ENCODE measurements at regions not wholly inside any gene's neighbourhood (a gene's known extent, or its start where the extent isn't known, plus 50 kb on each side); places are given as distances from the start of the nearest gene placed in this dataset.

GRCh38 chr17:13750816-13751793 is 149.4 kb upstream of the HS3ST3A1 start:
- H3K27ac ChIP-seq (ENCODE audit: low read depth, low read length) = no peak overlapping the region
- H3K9me3 ChIP-seq (ENCODE audit: control insufficient read depth, insufficient read depth, low read length) = no peaks in the 10 kb centered on the region
- 54% methylated on average over 11 of the region's 12 CpGs for WGBS (ENCODE audit: insufficient coverage)
- no peaks in the 10 kb centered on the region for H3K27me3 ChIP-seq (ENCODE audit: control insufficient read depth, insufficient read depth, low read length)
- H3K4me3 ChIP-seq (ENCODE audit: low read depth, low read length) = no peak overlapping the region
- no peaks in the 10 kb centered on the region for H3K36me3 ChIP-seq (ENCODE audit: control insufficient read depth, insufficient read depth, low read length)
- DNase-seq (ENCODE audit: low read depth in 4 of 6, low spot score in 6 of 6) = peak in 1 of 6 donors; percentile 82
- no peaks in the 10 kb centered on the region for H3K4me1 ChIP-seq (ENCODE audit: control insufficient read depth, insufficient read depth, low read length)

GRCh38 chr17:13753154-13753553 is 151.4 kb upstream of the HS3ST3A1 start:
- Histone ChIP-seq H3K4me1 (ENCODE audit: control insufficient read depth, insufficient read depth, low read length) (no peaks in the 10 kb centered on the region), H3K4me3 (ENCODE audit: low read depth, low read length) (no peak overlapping the region), H3K36me3 (ENCODE audit: control insufficient read depth, insufficient read depth, low read length) (no peaks in the 10 kb centered on the region), H3K9me3 (ENCODE audit: control insufficient read depth, insufficient read depth, low read length) (no peaks in the 10 kb centered on the region), H3K27me3 (ENCODE audit: control insufficient read depth, insufficient read depth, low read length) (no peaks in the 10 kb centered on the region), H3K27ac (ENCODE audit: low read depth, low read length) (no peak overlapping the region)
- DNase-seq (ENCODE audit: low read depth in 4 of 6, low spot score in 6 of 6) = peak in 1 of 6 donors; percentile 29
- WGBS (ENCODE audit: insufficient coverage) = 79% methylated on average over 2 of the region's 3 CpGs

GRCh38 chr17:13753771-13754170 is 152.0 kb upstream of the HS3ST3A1 start:
- Histone ChIP-seq H3K27me3 (ENCODE audit: control insufficient read depth, insufficient read depth, low read length) (no peaks in the 10 kb centered on the region), H3K27ac (ENCODE audit: low read depth, low read length) (no peak overlapping the region), H3K4me3 (ENCODE audit: low read depth, low read length) (no peak overlapping the region), H3K9me3 (ENCODE audit: control insufficient read depth, insufficient read depth, low read length) (no peaks in the 10 kb centered on the region), H3K36me3 (ENCODE audit: control insufficient read depth, insufficient read depth, low read length) (no peaks in the 10 kb centered on the region), H3K4me1 (ENCODE audit: control insufficient read depth, insufficient read depth, low read length) (no peaks in the 10 kb centered on the region)
- no peak for DNase-seq (ENCODE audit: low read depth in 4 of 6, low spot score in 6 of 6)
- no CpG with 5 or more reads among the region's 1 CpG for whole genome bisulfite sequencing (ENCODE audit: insufficient coverage)

GRCh38 chr17:13755851-13756250 is 154.1 kb upstream of the HS3ST3A1 start:
- Histone ChIP-seq H3K36me3 (ENCODE audit: control insufficient read depth, insufficient read depth, low read length) (no peaks in the 10 kb centered on the region), H3K9me3 (ENCODE audit: control insufficient read depth, insufficient read depth, low read length) (no peaks in the 10 kb centered on the region), H3K4me1 (ENCODE audit: control insufficient read depth, insufficient read depth, low read length) (no peaks in the 10 kb centered on the region), H3K27me3 (ENCODE audit: control insufficient read depth, insufficient read depth, low read length) (no peaks in the 10 kb centered on the region), H3K4me3 (ENCODE audit: low read depth, low read length) (no peak overlapping the region), H3K27ac (ENCODE audit: low read depth, low read length) (no peak overlapping the region)
- no peak for DNase-seq (ENCODE audit: low read depth in 4 of 6, low spot score in 6 of 6)
- WGBS (ENCODE audit: insufficient coverage) = 100% methylated on average over 4 of the region's 8 CpGs

GRCh38 chr17:13756763-13757162 is 155.0 kb upstream of the HS3ST3A1 start:
- H3K27ac ChIP-seq (ENCODE audit: low read depth, low read length) = no peak overlapping the region
- H3K4me1 ChIP-seq (ENCODE audit: control insufficient read depth, insufficient read depth, low read length) = no peaks in the 10 kb centered on the region
- no peaks in the 10 kb centered on the region for H3K27me3 ChIP-seq (ENCODE audit: control insufficient read depth, insufficient read depth, low read length)
- no peak overlapping the region for H3K4me3 ChIP-seq (ENCODE audit: low read depth, low read length)
- H3K9me3 ChIP-seq (ENCODE audit: control insufficient read depth, insufficient read depth, low read length) = no peaks in the 10 kb centered on the region
- H3K36me3 ChIP-seq (ENCODE audit: control insufficient read depth, insufficient read depth, low read length) = no peaks in the 10 kb centered on the region
- peak in 1 of 6 donors; percentile 18 for DNase-seq (ENCODE audit: low read depth in 4 of 6, low spot score in 6 of 6)
- WGBS (ENCODE audit: insufficient coverage) = 67% methylated on average over 1 of the region's 2 CpGs

- H3K27me3 ChIP-seq (ENCODE audit: control insufficient read depth, insufficient read depth, low read length) = no peaks in the 10 kb centered on the region
- H3K36me3 ChIP-seq (ENCODE audit: control insufficient read depth, insufficient read depth, low read length) = no peaks in the 10 kb centered on the region
- DNase-seq (ENCODE audit: low read depth in 4 of 6, low spot score in 6 of 6) = no peak
- H3K4me1 ChIP-seq (ENCODE audit: control insufficient read depth, insufficient read depth, low read length) = no peaks in the 10 kb centered on the region
- no CpG with 5 or more reads among the region's 2 CpGs for WGBS (ENCODE audit: insufficient coverage)
- no peaks in the 10 kb centered on the region for H3K9me3 ChIP-seq (ENCODE audit: control insufficient read depth, insufficient read depth, low read length)
- no peak overlapping the region for H3K27ac ChIP-seq (ENCODE audit: low read depth, low read length)
- H3K4me3 ChIP-seq (ENCODE audit: low read depth, low read length) = no peak overlapping the region
Measured at GRCh38 chr17:13757871-13758270, 156.1 kb upstream of the HS3ST3A1 start.

- H3K36me3 ChIP-seq (ENCODE audit: control insufficient read depth, insufficient read depth, low read length) = no peaks in the 10 kb centered on the region
- H3K27ac ChIP-seq (ENCODE audit: low read depth, low read length) = no peak overlapping the region
- DNase-seq (ENCODE audit: low read depth in 4 of 6, low spot score in 6 of 6) = peak in 1 of 6 donors; percentile 19
- no peak overlapping the region for H3K4me3 ChIP-seq (ENCODE audit: low read depth, low read length)
- no peaks in the 10 kb centered on the region for H3K27me3 ChIP-seq (ENCODE audit: control insufficient read depth, insufficient read depth, low read length)
- WGBS (ENCODE audit: insufficient coverage) = no CpG with 5 or more reads among the region's 6 CpGs
- H3K4me1 ChIP-seq (ENCODE audit: control insufficient read depth, insufficient read depth, low read length) = no peaks in the 10 kb centered on the region
- H3K9me3 ChIP-seq (ENCODE audit: control insufficient read depth, insufficient read depth, low read length) = no peaks in the 10 kb centered on the region
Measured at GRCh38 chr17:13759518-13760335, 158.0 kb upstream of the HS3ST3A1 start.

- no peak overlapping the region for H3K27ac ChIP-seq (ENCODE audit: low read depth, low read length)
- DNase-seq (ENCODE audit: low read depth in 4 of 6, low spot score in 6 of 6) = peak in 1 of 6 donors; percentile 51
- H3K27me3 ChIP-seq (ENCODE audit: control insufficient read depth, insufficient read depth, low read length) = no peaks in the 10 kb centered on the region
- no peaks in the 10 kb centered on the region for H3K36me3 ChIP-seq (ENCODE audit: control insufficient read depth, insufficient read depth, low read length)
- no peak overlapping the region for H3K4me3 ChIP-seq (ENCODE audit: low read depth, low read length)
- H3K9me3 ChIP-seq (ENCODE audit: control insufficient read depth, insufficient read depth, low read length) = no peaks in the 10 kb centered on the region
- no CpG with 5 or more reads among the region's 2 CpGs for WGBS (ENCODE audit: insufficient coverage)
- no peaks in the 10 kb centered on the region for H3K4me1 ChIP-seq (ENCODE audit: control insufficient read depth, insufficient read depth, low read length)
Measured at GRCh38 chr17:13761038-13761603, 159.4 kb upstream of the HS3ST3A1 start.

GRCh38 chr17:13765701-13766100 is 164.0 kb upstream of the HS3ST3A1 start:
- H3K36me3 ChIP-seq (ENCODE audit: control insufficient read depth, insufficient read depth, low read length) = no peaks in the 10 kb centered on the region
- peaks cover 5% of the 10 kb centered on the region for H3K9me3 ChIP-seq (ENCODE audit: control insufficient read depth, insufficient read depth, low read length)
- H3K27me3 ChIP-seq (ENCODE audit: control insufficient read depth, insufficient read depth, low read length) = no peaks in the 10 kb centered on the region
- DNase-seq (ENCODE audit: low read depth in 4 of 6, low spot score in 6 of 6) = no peak
- H3K4me1 ChIP-seq (ENCODE audit: control insufficient read depth, insufficient read depth, low read length) = no peaks in the 10 kb centered on the region
- WGBS (ENCODE audit: insufficient coverage) = 93% methylated on average over 1 of the region's 2 CpGs
- no peak overlapping the region for H3K4me3 ChIP-seq (ENCODE audit: low read depth, low read length)
- no peak overlapping the region for H3K27ac ChIP-seq (ENCODE audit: low read depth, low read length)
